Esophagus muscularis mucosa (tissue), 4 donors: ENCODE measurements at regions not wholly inside any gene's neighbourhood (a gene's known extent, or its start where the extent isn't known, plus 50 kb on each side); places are given as distances from the start of the nearest gene placed in this dataset.

ENCODE experiments used
- DNase-seq: peaks from one replicate; pipeline ENCODE4 v3.0.0-alpha.2; 2017; ENCODE audit errors: extremely low spot score
- H3K27ac ChIP-seq, 4 donors: fragments of 200-600 bp; sonication (generic); replicated peaks in 1 of 4; 1 replicate in 3 of 4; 2 replicates in 1 of 4; pipeline ENCODE4 v1.5.1; 2016 to 2019; ENCODE audit warnings: mild to moderate bottlenecking in 1 of 4
- H3K27me3 ChIP-seq, 4 donors: fragments of 200-600 bp; sonication (generic); one replicate each; pipeline versions ENCODE4 v1.5.1 to v1.6.0; 2016 to 2019
- H3K36me3 ChIP-seq, 4 donors: fragments of 200-600 bp; sonication (generic); one replicate each; pipeline ENCODE4 v1.5.1; 2016 to 2019
- H3K4me1 ChIP-seq, 4 donors: fragments of 200-600 bp; sonication (generic); one replicate each; pipeline ENCODE4 v1.5.1; 2016 to 2019
- H3K4me3 ChIP-seq, 4 donors: fragments of 200-600 bp; sonication (generic); 1 replicate in 2 of 4; 2 replicates in 2 of 4; pipeline ENCODE4 v1.5.1; 2016 to 2019; ENCODE audit warnings: mild to moderate bottlenecking in 4 of 4, moderate library complexity in 1 of 4
- H3K9me3 ChIP-seq, 4 donors: fragments of 200-600 bp; sonication (generic); 1 replicate in 3 of 4; 2 replicates in 1 of 4; pipeline ENCODE4 v1.5.1; 2016 to 2019
- EP300 ChIP-seq: sonication (generic); formaldehyde crosslinking; IDR thresholded peaks from one replicate; pipeline ENCODE4 v1.6.1; 2017; ENCODE audit warnings: antibody characterized with exemption
- POLR2A ChIP-seq: fragments of 450-650 bp; IDR thresholded peaks from one replicate; pipeline ENCODE4 v1.6.1; 2017; ENCODE audit warnings: antibody characterized with exemption, moderate library complexity, mild to moderate bottlenecking, low read depth
- POLR2AphosphoS5 ChIP-seq, 2 donors: sonication (generic); formaldehyde crosslinking; IDR thresholded peaks; one replicate each; pipeline ENCODE4 v1.6.1; 2017; ENCODE audit warnings: antibody characterized with exemption in 2 of 2
- WGBS: methylation state at CpG from one replicate; pipeline ENCODE4 v1.1.5; 2018; 5-methylcytosine and 5-hydroxymethylcytosine counted together
- intact Hi-C: fragments of 100-400 bp; cut with DNase I; formaldehyde crosslinking; loops from one replicate; pipeline ENCODE4 v1.15.1; 2023
- TF ChIP-seq, protein P1 (sequence below), 3 experiments: fragments of 200-600 bp in 2 of 3; fragments of 450-650 bp in 1 of 3; sonication (generic) in 2 of 3; IDR thresholded peaks; one replicate each; pipeline ENCODE4 v1.5.1; 2017 to 2019; ENCODE audit warnings: antibody characterized with exemption in 3 of 3, mild to moderate bottlenecking in 2 of 3, moderate library complexity in 1 of 3

DNA sequence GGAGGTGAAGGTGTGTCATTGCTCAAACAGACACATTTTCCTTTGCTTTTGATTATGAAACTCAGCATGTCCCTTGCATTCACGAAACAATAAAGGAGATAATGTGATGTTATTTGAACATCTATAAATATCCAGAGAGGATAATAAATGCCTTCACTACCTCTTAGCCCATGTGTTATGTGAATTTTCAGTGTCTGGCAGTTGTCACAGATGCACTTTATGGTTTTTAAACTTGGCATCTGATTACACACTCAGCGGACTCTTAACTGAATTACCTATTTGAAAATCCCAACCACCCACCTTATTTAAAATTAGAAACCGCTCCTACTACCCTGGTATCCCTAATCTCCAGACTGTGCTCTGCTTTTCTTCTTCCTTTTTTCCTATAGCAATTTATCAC lies 254.2 kb downstream of the COG6 start:
- peaks cover 4 to 28% (median 21%) of the 10 kb centered on the region in 4 donors for H3K4me1 ChIP-seq
- no peaks in the 10 kb centered on the region for H3K36me3 ChIP-seq
- intact Hi-C loops = no loop called here
- WGBS = 58% methylated on average over 3 of the region's 3 CpGs
- H3K9me3 ChIP-seq = no peaks in the 10 kb centered on the region
- no peaks in the 10 kb centered on the region for H3K27me3 ChIP-seq
- TF ChIP-seq POLR2A (no peak), POLR2AphosphoS5 (IDR thresholded peaks at IDR 0.05) (no peak), EP300 (no peak)
- TF ChIP-seq, protein P1, sequence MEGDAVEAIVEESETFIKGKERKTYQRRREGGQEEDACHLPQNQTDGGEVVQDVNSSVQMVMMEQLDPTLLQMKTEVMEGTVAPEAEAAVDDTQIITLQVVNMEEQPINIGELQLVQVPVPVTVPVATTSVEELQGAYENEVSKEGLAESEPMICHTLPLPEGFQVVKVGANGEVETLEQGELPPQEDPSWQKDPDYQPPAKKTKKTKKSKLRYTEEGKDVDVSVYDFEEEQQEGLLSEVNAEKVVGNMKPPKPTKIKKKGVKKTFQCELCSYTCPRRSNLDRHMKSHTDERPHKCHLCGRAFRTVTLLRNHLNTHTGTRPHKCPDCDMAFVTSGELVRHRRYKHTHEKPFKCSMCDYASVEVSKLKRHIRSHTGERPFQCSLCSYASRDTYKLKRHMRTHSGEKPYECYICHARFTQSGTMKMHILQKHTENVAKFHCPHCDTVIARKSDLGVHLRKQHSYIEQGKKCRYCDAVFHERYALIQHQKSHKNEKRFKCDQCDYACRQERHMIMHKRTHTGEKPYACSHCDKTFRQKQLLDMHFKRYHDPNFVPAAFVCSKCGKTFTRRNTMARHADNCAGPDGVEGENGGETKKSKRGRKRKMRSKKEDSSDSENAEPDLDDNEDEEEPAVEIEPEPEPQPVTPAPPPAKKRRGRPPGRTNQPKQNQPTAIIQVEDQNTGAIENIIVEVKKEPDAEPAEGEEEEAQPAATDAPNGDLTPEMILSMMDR (IDR thresholded peaks at IDR 0.05) = no peak
- H3K27ac ChIP-seq = no peak overlapping the region
- DNase-seq = no peak
- H3K4me3 ChIP-seq = no peak overlapping the region

DNA sequence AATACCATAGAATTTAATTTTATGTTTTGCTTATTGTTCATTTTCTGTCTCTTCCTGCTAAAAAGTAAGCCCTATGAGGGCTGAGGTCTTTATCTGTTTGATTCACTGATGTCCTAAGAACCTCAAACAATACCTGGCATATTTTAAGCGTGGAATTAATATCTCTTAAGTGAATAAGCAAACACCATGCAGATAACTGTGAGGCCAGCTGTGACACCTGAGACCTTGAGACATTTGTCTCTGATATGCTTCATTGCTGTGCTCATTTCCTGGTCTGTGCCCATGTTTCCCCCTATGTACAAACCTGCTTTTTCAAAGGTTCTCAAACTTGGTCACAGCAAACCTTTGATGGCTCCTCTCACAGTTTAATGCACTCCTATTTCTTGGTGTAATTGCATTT lies 254.6 kb downstream of the COG6 start:
- Histone ChIP-seq H3K36me3 (no peaks in the 10 kb centered on the region), H3K4me1 (peaks cover 5 to 30% (median 22%) of the 10 kb centered on the region in 4 donors), H3K27me3 (no peaks in the 10 kb centered on the region), H3K27ac (no peak overlapping the region), H3K4me3 (no peak overlapping the region), H3K9me3 (no peaks in the 10 kb centered on the region)
- intact Hi-C loops = no loop called here
- TF ChIP-seq EP300 (no peak), POLR2A (no peak), POLR2AphosphoS5 (IDR thresholded peaks at IDR 0.05) (no peak)
- TF ChIP-seq, protein P1 (IDR thresholded peaks at IDR 0.05) = no peak
- no peak for DNase-seq
- WGBS = 82% methylated on average over 1 of the region's 1 CpG

DNA sequence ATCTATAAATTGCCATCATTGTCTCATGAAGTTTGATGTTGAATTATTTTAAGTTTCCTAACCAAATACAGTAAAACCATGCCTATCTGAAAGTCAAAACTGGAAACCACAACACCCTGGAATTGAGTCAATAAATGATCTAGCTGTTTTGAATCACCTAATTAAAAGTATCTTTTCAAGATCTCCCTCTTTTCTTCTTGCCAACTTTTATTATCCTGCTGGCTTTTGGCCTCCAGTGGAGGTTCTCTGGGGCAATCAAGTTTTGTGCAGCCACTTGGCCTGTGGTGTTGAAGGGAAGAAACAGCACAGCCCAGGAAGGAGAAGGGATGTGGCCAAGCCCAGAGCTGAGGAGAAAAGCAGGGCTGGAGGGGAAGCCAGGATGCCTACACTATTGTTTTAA lies 255.4 kb downstream of the COG6 start:
- intact Hi-C loops = no loop called here
- peaks cover 5 to 30% (median 22%) of the 10 kb centered on the region in 4 donors for H3K4me1 ChIP-seq
- H3K9me3 ChIP-seq = no peaks in the 10 kb centered on the region
- no peak overlapping the region for H3K27ac ChIP-seq
- DNase-seq = no peak
- TF ChIP-seq, protein P1 (IDR thresholded peaks at IDR 0.05) = no peak
- no peak for TF ChIP-seq POLR2A
- TF ChIP-seq POLR2AphosphoS5 (IDR thresholded peaks at IDR 0.05) = no peak
- no peak for TF ChIP-seq EP300
- no peaks in the 10 kb centered on the region for H3K27me3 ChIP-seq
- no peak overlapping the region for H3K4me3 ChIP-seq
- no peaks in the 10 kb centered on the region for H3K36me3 ChIP-seq

DNA sequence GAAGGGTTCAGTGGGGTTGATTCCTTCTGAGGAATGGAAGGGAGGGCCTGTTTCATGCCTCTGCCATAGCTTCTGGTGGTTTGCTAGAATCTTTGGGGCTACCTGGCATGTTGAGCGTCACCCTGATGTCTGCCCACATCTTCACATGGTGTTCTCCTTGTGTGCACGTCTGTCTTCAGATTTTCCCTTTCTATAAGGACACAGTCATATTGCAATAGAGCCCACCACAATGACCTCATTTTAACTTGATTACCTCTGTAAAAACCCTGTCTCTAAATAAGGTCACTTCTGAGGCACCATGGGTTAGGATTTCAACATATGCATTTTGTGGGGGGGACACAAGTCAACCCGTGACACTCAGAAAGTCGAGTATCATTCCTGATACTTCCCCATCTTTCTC lies 257.9 kb downstream of the COG6 start:
- intact Hi-C loops = no loop called here
- H3K27ac ChIP-seq = peak overlapping the region in 2 of 4 donors; percentile 13 to 38
- H3K4me1 ChIP-seq = peaks cover 5 to 30% (median 22%) of the 10 kb centered on the region in 4 donors
- no peaks in the 10 kb centered on the region for H3K9me3 ChIP-seq
- TF ChIP-seq POLR2A (no peak), POLR2AphosphoS5 (IDR thresholded peaks at IDR 0.05) (no peak), EP300 (no peak)
- TF ChIP-seq, protein P1 (IDR thresholded peaks at IDR 0.05) = no peak
- H3K36me3 ChIP-seq = no peaks in the 10 kb centered on the region
- no peak for DNase-seq
- H3K27me3 ChIP-seq = no peaks in the 10 kb centered on the region
- 92% methylated on average over 4 of the region's 4 CpGs for WGBS
- H3K4me3 ChIP-seq = no peak overlapping the region

DNA sequence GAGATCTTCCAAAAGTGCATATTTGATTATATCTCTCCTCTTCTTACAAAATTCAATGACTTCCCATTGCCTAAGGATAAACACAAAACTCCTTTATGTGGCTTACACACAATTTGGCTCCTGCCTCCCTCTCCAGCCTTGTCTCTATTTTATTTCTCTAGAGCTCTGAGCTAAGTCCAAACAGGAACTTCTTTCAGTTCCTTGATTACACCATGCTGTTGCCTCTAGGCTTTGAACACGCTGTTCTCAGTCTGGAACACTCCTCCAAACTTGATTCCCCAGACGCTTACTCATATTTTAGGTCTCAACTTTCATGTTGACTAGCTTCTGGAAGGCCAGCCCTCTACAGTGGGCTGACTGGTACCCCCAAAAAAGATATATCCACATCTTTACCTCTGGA lies 258.5 kb downstream of the COG6 start:
- Histone ChIP-seq H3K27me3 (no peaks in the 10 kb centered on the region), H3K9me3 (no peaks in the 10 kb centered on the region), H3K36me3 (no peaks in the 10 kb centered on the region), H3K4me3 (no peak overlapping the region), H3K27ac (peak overlapping the region; percentile 18 to 55 (median 34)), H3K4me1 (peaks cover 5 to 30% (median 22%) of the 10 kb centered on the region in 4 donors)
- TF ChIP-seq POLR2AphosphoS5 (IDR thresholded peaks at IDR 0.05) (peak; percentile 44 to 51), POLR2A (no peak), EP300 (no peak)
- no peak for DNase-seq
- WGBS = 67% methylated on average over 2 of the region's 2 CpGs
- intact Hi-C loops = no loop called here
